ENCODE measurements at regions not wholly inside any gene's neighbourhood (a gene's known extent, or its start where the extent isn't known, plus 50 kb on each side); places are given as distances from the start of the nearest gene placed in this dataset.

- H3K23ac ChIP-seq (ENCODE audit: low read length in 2 of 2) = no peak overlapping the region
- no peak overlapping the region for H3K4me3 ChIP-seq (ENCODE audit: insufficient read depth in 1 of 2, low read depth in 1 of 2, low read length in 2 of 2)
- no peaks in the 10 kb centered on the region for H3K36me3 ChIP-seq (ENCODE audit: control insufficient read depth in 1 of 2, insufficient read depth in 2 of 2, low read depth in 1 of 2, low read length in 2 of 2)
- WGBS = 75% methylated on average over 6 of the region's 6 CpGs
- no peak overlapping the region for H2BK120ac ChIP-seq (ENCODE audit: low read depth, low read length)
- no peak overlapping the region for H2BK15ac ChIP-seq (ENCODE audit: low read depth, poor library complexity, severe bottlenecking)
- DNase-seq = no peak
- H3K18ac ChIP-seq (ENCODE audit: low read depth in 1 of 2, low read length in 2 of 2) = no peak overlapping the region
- H3K14ac ChIP-seq (ENCODE audit: low read length in 2 of 2) = no peak overlapping the region
- no peaks in the 10 kb centered on the region for H3K79me1 ChIP-seq (replicated peaks; ENCODE audit: low read length, poor library complexity, severe bottlenecking)
- H3K4me1 ChIP-seq (ENCODE audit: control insufficient read depth, insufficient read depth, low read depth, low read length) = no peaks in the 10 kb centered on the region
- no peak overlapping the region for H2BK12ac ChIP-seq (ENCODE audit: low read length in 2 of 2)
- no peak overlapping the region for H3K9ac ChIP-seq (ENCODE audit: low read length)
- no peak overlapping the region for H2AFZ ChIP-seq (ENCODE audit: low read depth, low read length)
- H3K27ac ChIP-seq (ENCODE audit: low read length, poor library complexity, severe bottlenecking) = no peak overlapping the region
- H2AK5ac ChIP-seq (ENCODE audit: low read length, severe bottlenecking) = no peak overlapping the region
- no peak overlapping the region for H4K8ac ChIP-seq (ENCODE audit: low read length)
- no peaks in the 10 kb centered on the region for H3K27me3 ChIP-seq (ENCODE audit: control insufficient read depth in 1 of 2, insufficient read depth in 1 of 2, low read length in 2 of 2)
- H2BK5ac ChIP-seq (ENCODE audit: low read depth, low read length, poor library complexity, severe bottlenecking) = no peak overlapping the region
- H4K91ac ChIP-seq (ENCODE audit: low read length) = no peak overlapping the region
- peaks cover 17% of the 10 kb centered on the region for H3K9me3 ChIP-seq (ENCODE audit: control insufficient read depth, low read length)
- H3K4ac ChIP-seq (ENCODE audit: low read depth in 1 of 2, low read length in 2 of 2) = no peak overlapping the region
- H3K4me2 ChIP-seq (ENCODE audit: low read length, poor library complexity, severe bottlenecking) = no peak overlapping the region
Measured at GRCh38 chr6:156045401-156046267, 590.0 kb upstream of the NOX3 start.

GRCh38 chr6:156033598-156033997 is 578.0 kb upstream of the NOX3 start:
- Histone ChIP-seq H3K9ac (ENCODE audit: low read length) (no peak overlapping the region), H2AFZ (ENCODE audit: low read depth, low read length) (no peak overlapping the region), H2BK5ac (ENCODE audit: low read depth, low read length, poor library complexity, severe bottlenecking) (no peak overlapping the region), H3K9me3 (ENCODE audit: control insufficient read depth, low read length) (peaks cover 29% of the 10 kb centered on the region), H3K4ac (ENCODE audit: low read depth in 1 of 2, low read length in 2 of 2) (no peak overlapping the region), H2BK15ac (ENCODE audit: low read depth, poor library complexity, severe bottlenecking) (no peak overlapping the region), H2BK120ac (ENCODE audit: low read depth, low read length) (no peak overlapping the region), H3K27me3 (ENCODE audit: control insufficient read depth in 1 of 2, insufficient read depth in 1 of 2, low read length in 2 of 2) (no peaks in the 10 kb centered on the region), H4K91ac (ENCODE audit: low read length) (no peak overlapping the region), H3K27ac (ENCODE audit: low read length, poor library complexity, severe bottlenecking) (no peak overlapping the region), H2BK12ac (ENCODE audit: low read length in 2 of 2) (no peak overlapping the region), H3K18ac (ENCODE audit: low read depth in 1 of 2, low read length in 2 of 2) (no peak overlapping the region), H3K23ac (ENCODE audit: low read length in 2 of 2) (no peak overlapping the region), H3K4me3 (ENCODE audit: insufficient read depth in 1 of 2, low read depth in 1 of 2, low read length in 2 of 2) (no peak overlapping the region), H3K14ac (ENCODE audit: low read length in 2 of 2) (no peak overlapping the region), H3K4me2 (ENCODE audit: low read length, poor library complexity, severe bottlenecking) (no peak overlapping the region), H3K36me3 (ENCODE audit: control insufficient read depth in 1 of 2, insufficient read depth in 2 of 2, low read depth in 1 of 2, low read length in 2 of 2) (no peaks in the 10 kb centered on the region), H3K4me1 (ENCODE audit: control insufficient read depth, insufficient read depth, low read depth, low read length) (no peaks in the 10 kb centered on the region), H3K79me1 (replicated peaks; ENCODE audit: low read length, poor library complexity, severe bottlenecking) (no peaks in the 10 kb centered on the region), H2AK5ac (ENCODE audit: low read length, severe bottlenecking) (no peak overlapping the region), H4K8ac (ENCODE audit: low read length) (no peak overlapping the region)
- no peak for DNase-seq

- no peak overlapping the region for H3K14ac ChIP-seq (ENCODE audit: low read length in 2 of 2)
- peaks cover 44% of the 10 kb centered on the region for H3K9me3 ChIP-seq (ENCODE audit: control insufficient read depth, low read length)
- H3K18ac ChIP-seq (ENCODE audit: low read depth in 1 of 2, low read length in 2 of 2) = no peak overlapping the region
- no peak overlapping the region for H4K91ac ChIP-seq (ENCODE audit: low read length)
- no peak overlapping the region for H3K9ac ChIP-seq (ENCODE audit: low read length)
- no peak overlapping the region for H2AK5ac ChIP-seq (ENCODE audit: low read length, severe bottlenecking)
- no peak overlapping the region for H2BK12ac ChIP-seq (ENCODE audit: low read length in 2 of 2)
- 23% methylated on average over 1 of the region's 1 CpG for WGBS
- no peak overlapping the region for H2AFZ ChIP-seq (ENCODE audit: low read depth, low read length)
- no peaks in the 10 kb centered on the region for H3K36me3 ChIP-seq (ENCODE audit: control insufficient read depth in 1 of 2, insufficient read depth in 2 of 2, low read depth in 1 of 2, low read length in 2 of 2)
- H3K23ac ChIP-seq (ENCODE audit: low read length in 2 of 2) = no peak overlapping the region
- no peak overlapping the region for H4K8ac ChIP-seq (ENCODE audit: low read length)
- H3K27me3 ChIP-seq (ENCODE audit: control insufficient read depth in 1 of 2, insufficient read depth in 1 of 2, low read length in 2 of 2) = no peaks in the 10 kb centered on the region
- H3K4me1 ChIP-seq (ENCODE audit: control insufficient read depth, insufficient read depth, low read depth, low read length) = no peaks in the 10 kb centered on the region
- no peak overlapping the region for H3K4me3 ChIP-seq (ENCODE audit: insufficient read depth in 1 of 2, low read depth in 1 of 2, low read length in 2 of 2)
- H3K79me1 ChIP-seq (replicated peaks; ENCODE audit: low read length, poor library complexity, severe bottlenecking) = no peaks in the 10 kb centered on the region
- no peak overlapping the region for H3K27ac ChIP-seq (ENCODE audit: low read length, poor library complexity, severe bottlenecking)
- H3K4me2 ChIP-seq (ENCODE audit: low read length, poor library complexity, severe bottlenecking) = no peak overlapping the region
- H2BK120ac ChIP-seq (ENCODE audit: low read depth, low read length) = no peak overlapping the region
- H2BK5ac ChIP-seq (ENCODE audit: low read depth, low read length, poor library complexity, severe bottlenecking) = no peak overlapping the region
- H2BK15ac ChIP-seq (ENCODE audit: low read depth, poor library complexity, severe bottlenecking) = no peak overlapping the region
- DNase-seq = no peak
- no peak overlapping the region for H3K4ac ChIP-seq (ENCODE audit: low read depth in 1 of 2, low read length in 2 of 2)
Measured at GRCh38 chr6:156031516-156031915, 575.9 kb upstream of the NOX3 start.

GRCh38 chr6:156030053-156030452 is 574.4 kb upstream of the NOX3 start:
- Histone ChIP-seq H2BK15ac (ENCODE audit: low read depth, poor library complexity, severe bottlenecking) (no peak overlapping the region), H3K4me3 (ENCODE audit: insufficient read depth in 1 of 2, low read depth in 1 of 2, low read length in 2 of 2) (no peak overlapping the region), H3K79me1 (replicated peaks; ENCODE audit: low read length, poor library complexity, severe bottlenecking) (no peaks in the 10 kb centered on the region), H2BK5ac (ENCODE audit: low read depth, low read length, poor library complexity, severe bottlenecking) (no peak overlapping the region), H2BK120ac (ENCODE audit: low read depth, low read length) (no peak overlapping the region), H2AK5ac (ENCODE audit: low read length, severe bottlenecking) (no peak overlapping the region), H3K4me1 (ENCODE audit: control insufficient read depth, insufficient read depth, low read depth, low read length) (no peaks in the 10 kb centered on the region), H4K91ac (ENCODE audit: low read length) (no peak overlapping the region), H3K36me3 (ENCODE audit: control insufficient read depth in 1 of 2, insufficient read depth in 2 of 2, low read depth in 1 of 2, low read length in 2 of 2) (no peaks in the 10 kb centered on the region), H2BK12ac (ENCODE audit: low read length in 2 of 2) (no peak overlapping the region), H3K4me2 (ENCODE audit: low read length, poor library complexity, severe bottlenecking) (no peak overlapping the region), H3K14ac (ENCODE audit: low read length in 2 of 2) (no peak overlapping the region), H3K9ac (ENCODE audit: low read length) (no peak overlapping the region), H3K4ac (ENCODE audit: low read depth in 1 of 2, low read length in 2 of 2) (no peak overlapping the region), H3K27me3 (ENCODE audit: control insufficient read depth in 1 of 2, insufficient read depth in 1 of 2, low read length in 2 of 2) (no peaks in the 10 kb centered on the region), H4K8ac (ENCODE audit: low read length) (no peak overlapping the region), H3K9me3 (ENCODE audit: control insufficient read depth, low read length) (peaks cover 53% of the 10 kb centered on the region), H2AFZ (ENCODE audit: low read depth, low read length) (no peak overlapping the region), H3K27ac (ENCODE audit: low read length, poor library complexity, severe bottlenecking) (no peak overlapping the region), H3K18ac (ENCODE audit: low read depth in 1 of 2, low read length in 2 of 2) (no peak overlapping the region), H3K23ac (ENCODE audit: low read length in 2 of 2) (no peak overlapping the region)
- no CpG with 5 or more reads among the region's 2 CpGs for WGBS
- no peak for DNase-seq
